VCaP (cell line): ENCODE measurements at regions not wholly inside any gene's neighbourhood (a gene's known extent, or its start where the extent isn't known, plus 50 kb on each side); places are given as distances from the start of the nearest gene placed in this dataset.

ENCODE experiments used
- H3K27ac ChIP-seq: fragments of 450-650 bp; 2 replicates; pipeline ENCODE4 v1.5.1; 2017
- CTCF ChIP-seq: fragments of 450-650 bp; conservative IDR thresholded peaks from 2 replicates; pipeline ENCODE4 v1.5.1; 2017; ENCODE audit warnings: mild to moderate bottlenecking, moderate library complexity

GRCh38 chr2:15839426-15840124 lies 100.8 kb upstream of the MYCN start:
- no peak for TF ChIP-seq CTCF

GRCh38 chr2:15840148-15840547 lies 100.2 kb upstream of the MYCN start:
- H3K27ac ChIP-seq: no peak overlapping the region
- TF ChIP-seq CTCF: no peak

More at GRCh38 chr2:15839426-15840124, 100.8 kb upstream of the MYCN start:
- H3K27ac ChIP-seq: no peak overlapping the region

- no peak overlapping the region for H3K27ac ChIP-seq
- TF ChIP-seq CTCF: no peak
Observed at GRCh38 chr2:15840969-15841368, 99.4 kb upstream of the MYCN start.

GRCh38 chr2:15841776-15842560 lies 98.4 kb upstream of the MYCN start:
- no peak for TF ChIP-seq CTCF

GRCh38 chr2:15842758-15843666 lies 97.3 kb upstream of the MYCN start:
- no peak overlapping the region for H3K27ac ChIP-seq
- TF ChIP-seq CTCF: no peak

More at GRCh38 chr2:15841776-15842560, 98.4 kb upstream of the MYCN start:
- no peak overlapping the region for H3K27ac ChIP-seq

GRCh38 chr2:15844211-15844801 lies 96.0 kb upstream of the MYCN start:
- no peak for TF ChIP-seq CTCF
- no peak overlapping the region for H3K27ac ChIP-seq
